WTC11 (cell line): ENCODE measurements at regions not wholly inside any gene's neighbourhood (a gene's known extent, or its start where the extent isn't known, plus 50 kb on each side); places are given as distances from the start of the nearest gene placed in this dataset.

Experiments used
- CREM ChIP-seq: sonication (generic); formaldehyde crosslinking; IDR thresholded peaks from 2 replicates; pipeline ENCODE4 v1.8.1; 2022; ENCODE audit warnings: mild to moderate bottlenecking, missing genetic modification reagents, moderate library complexity
- RELA ChIP-seq: sonication (generic); formaldehyde crosslinking; IDR thresholded peaks from 2 replicates; pipeline ENCODE4 v1.8.1; 2022; ENCODE audit warnings: missing genetic modification reagents, mild to moderate bottlenecking, borderline replicate concordance
- TF ChIP-seq, protein P1 (sequence below): fragments of 200-600 bp; IDR thresholded peaks from 2 replicates; pipeline ENCODE4 v1.8.0; 2022; ENCODE audit warnings: antibody characterized with exemption

DNA sequence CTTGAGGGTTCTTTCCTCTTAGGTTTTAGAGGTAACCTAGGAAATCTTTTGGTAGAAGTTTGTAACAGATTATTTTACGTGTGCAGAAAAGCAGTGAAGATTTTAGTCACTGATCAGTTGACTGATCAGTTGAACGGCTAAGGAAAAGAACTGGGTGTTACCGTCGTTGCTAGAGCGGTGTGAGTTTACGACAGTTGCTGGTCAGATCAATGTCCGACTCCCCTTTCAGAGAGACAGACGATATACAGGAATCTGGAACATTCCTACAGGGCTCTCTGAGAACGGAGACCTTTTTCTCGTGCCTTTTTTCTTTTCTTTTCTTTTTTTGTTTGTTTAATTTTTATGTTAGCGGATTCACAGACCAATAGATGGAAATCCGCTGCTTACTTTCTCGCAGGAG is 132.1 kb upstream of the ZNF184 start:
- no peak for TF ChIP-seq RELA
- no peak for TF ChIP-seq CREM
- TF ChIP-seq, protein P1, sequence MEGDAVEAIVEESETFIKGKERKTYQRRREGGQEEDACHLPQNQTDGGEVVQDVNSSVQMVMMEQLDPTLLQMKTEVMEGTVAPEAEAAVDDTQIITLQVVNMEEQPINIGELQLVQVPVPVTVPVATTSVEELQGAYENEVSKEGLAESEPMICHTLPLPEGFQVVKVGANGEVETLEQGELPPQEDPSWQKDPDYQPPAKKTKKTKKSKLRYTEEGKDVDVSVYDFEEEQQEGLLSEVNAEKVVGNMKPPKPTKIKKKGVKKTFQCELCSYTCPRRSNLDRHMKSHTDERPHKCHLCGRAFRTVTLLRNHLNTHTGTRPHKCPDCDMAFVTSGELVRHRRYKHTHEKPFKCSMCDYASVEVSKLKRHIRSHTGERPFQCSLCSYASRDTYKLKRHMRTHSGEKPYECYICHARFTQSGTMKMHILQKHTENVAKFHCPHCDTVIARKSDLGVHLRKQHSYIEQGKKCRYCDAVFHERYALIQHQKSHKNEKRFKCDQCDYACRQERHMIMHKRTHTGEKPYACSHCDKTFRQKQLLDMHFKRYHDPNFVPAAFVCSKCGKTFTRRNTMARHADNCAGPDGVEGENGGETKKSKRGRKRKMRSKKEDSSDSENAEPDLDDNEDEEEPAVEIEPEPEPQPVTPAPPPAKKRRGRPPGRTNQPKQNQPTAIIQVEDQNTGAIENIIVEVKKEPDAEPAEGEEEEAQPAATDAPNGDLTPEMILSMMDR = no peak
